GM04503 (cell line): ENCODE measurements at regions not wholly inside any gene's neighbourhood (a gene's known extent, or its start where the extent isn't known, plus 50 kb on each side); places are given as distances from the start of the nearest gene placed in this dataset.
"Not testable (repeated sequence)": the region's sequence is repeated elsewhere in the genome, so short reads cannot be mapped to it uniquely, and the experiment has no call there.

Experiments
- DNase-seq: peaks from one replicate; pipeline ENCODE4 v3.0.0-alpha.2; 2012; ENCODE audit warnings: low read depth

- no peak for DNase-seq
These were observed 460.8 kb upstream of the SMARCA2 start for GRCh38 chr9:1554081-1555035.

- not testable (repeated sequence) for DNase-seq
These were observed 456.5 kb upstream of the SMARCA2 start for GRCh38 chr9:1558666-1559065.

DNA sequence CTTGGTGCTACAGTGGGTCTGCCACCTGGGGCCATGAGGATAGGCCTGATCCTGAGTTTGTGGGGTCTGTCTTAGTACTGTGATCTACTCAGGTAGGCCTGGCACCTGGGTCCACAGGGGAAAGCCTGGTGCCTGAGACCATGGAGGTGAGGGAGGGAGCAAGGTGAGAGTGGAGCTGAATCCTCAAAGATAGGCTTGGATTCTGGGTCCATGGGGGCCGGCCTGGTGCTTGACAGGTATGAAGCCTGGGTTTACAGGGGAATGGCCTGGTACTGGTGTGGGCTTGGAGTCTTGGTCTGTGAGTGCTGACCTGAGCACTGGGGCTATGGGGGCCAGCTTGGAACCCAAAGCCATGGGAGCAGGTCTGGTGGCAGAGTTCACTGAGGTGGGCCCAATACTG is 439.2 kb upstream of the SMARCA2 start:
- DNase-seq: no peak

DNA sequence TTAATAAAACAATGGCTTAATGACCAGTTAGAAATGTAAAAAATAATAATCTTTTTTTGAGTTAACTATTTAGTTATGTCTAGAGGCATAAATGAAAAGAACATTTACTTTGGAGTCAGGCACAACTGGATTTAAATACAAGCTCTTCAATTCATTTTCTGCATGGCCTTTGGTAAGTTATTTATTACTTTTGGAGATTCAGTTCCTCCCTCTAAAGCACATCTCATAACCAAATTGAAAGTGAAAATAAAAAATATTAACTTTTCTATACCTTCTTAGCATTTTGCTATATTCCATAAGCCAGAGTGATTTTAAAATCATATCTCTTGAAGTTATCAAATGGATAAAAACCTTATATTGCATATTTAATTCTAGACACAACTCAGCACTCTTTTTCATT is 434.9 kb upstream of the SMARCA2 start:
- no peak for DNase-seq

DNA sequence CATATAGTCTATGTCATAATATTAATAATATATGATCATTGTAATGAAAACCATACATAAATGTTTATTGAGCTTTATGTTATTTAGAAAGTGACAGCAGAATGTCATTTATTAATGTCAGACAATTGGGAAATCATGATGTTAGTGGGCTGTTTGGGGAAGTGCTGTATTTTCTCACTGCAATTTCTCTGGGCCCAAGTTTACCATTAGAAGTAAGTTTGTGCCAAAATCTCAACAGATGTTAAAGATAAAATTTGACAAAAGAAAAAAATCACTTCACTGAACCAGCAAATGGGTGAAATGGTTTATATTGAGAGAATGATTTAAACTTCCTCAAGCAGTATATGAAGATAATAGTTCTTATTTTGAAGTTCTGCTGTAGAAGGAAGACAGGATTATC is 433.2 kb upstream of the SMARCA2 start:
- no peak for DNase-seq

DNA sequence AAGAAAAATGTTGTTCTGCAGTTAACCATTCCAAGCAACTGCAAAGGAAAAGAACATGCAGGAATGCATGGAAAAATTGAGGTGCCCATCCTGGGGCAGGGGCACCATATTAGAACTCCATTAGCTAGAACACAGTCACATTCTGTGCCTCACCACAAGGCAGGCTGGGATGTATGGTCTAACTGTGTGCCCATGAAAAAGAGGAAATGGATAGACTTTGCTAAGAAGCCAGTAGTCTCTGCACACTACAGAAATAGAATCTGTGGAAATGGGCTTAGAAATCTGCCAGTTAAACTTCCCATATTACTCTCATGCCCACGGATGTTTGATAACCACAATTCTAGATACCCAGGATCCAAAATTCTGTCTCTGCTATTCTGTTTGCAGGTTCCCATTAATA is 423.8 kb upstream of the SMARCA2 start:
- DNase-seq: no peak

DNA sequence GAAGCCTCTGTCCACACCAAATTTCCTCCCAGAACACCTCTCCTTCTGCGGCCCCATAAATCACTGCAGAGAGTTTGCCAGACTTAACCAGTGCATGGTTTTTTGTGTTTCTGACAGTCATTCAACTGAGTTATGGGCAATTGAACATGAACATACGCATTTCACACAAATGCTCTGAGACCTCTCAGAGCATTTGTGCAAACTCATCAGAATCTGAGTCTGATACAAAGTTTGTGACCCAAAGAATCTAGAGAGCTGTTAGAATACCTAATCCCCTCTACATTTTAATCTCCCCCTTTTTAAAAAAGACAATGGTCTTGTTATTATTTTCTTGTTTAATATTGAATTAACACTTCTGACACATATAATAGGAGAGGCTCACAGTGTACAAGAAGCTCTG is 416.9 kb upstream of the SMARCA2 start:
- no peak for DNase-seq

DNA sequence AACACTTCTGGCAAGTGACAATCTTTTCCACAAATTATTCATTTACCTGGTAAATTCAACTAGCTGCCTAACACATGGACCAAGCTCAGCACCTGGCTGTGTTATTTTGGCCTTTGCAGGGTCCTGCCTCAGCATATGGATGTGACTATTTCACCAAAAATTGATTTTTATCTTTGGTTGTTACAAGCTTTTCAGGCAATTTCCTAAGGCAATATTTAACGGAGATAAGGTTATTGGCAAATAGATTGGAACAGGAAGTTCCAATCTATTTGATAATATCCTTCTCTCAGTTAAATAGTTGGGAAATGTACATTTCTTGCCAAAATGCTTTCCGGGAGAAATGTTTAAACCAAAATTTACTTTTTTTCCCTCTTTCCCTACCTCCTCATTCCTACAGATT is 415.2 kb upstream of the SMARCA2 start:
- no peak for DNase-seq

GRCh38 chr9:1604942-1605560 is 410.1 kb upstream of the SMARCA2 start:
- no peak for DNase-seq

GRCh38 chr9:1606253-1606652 is 408.9 kb upstream of the SMARCA2 start:
- no peak for DNase-seq

GRCh38 chr9:1612886-1613285 is 402.3 kb upstream of the SMARCA2 start:
- no peak for DNase-seq

GRCh38 chr9:1617419-1617818 is 397.7 kb upstream of the SMARCA2 start:
- DNase-seq: no peak

DNA sequence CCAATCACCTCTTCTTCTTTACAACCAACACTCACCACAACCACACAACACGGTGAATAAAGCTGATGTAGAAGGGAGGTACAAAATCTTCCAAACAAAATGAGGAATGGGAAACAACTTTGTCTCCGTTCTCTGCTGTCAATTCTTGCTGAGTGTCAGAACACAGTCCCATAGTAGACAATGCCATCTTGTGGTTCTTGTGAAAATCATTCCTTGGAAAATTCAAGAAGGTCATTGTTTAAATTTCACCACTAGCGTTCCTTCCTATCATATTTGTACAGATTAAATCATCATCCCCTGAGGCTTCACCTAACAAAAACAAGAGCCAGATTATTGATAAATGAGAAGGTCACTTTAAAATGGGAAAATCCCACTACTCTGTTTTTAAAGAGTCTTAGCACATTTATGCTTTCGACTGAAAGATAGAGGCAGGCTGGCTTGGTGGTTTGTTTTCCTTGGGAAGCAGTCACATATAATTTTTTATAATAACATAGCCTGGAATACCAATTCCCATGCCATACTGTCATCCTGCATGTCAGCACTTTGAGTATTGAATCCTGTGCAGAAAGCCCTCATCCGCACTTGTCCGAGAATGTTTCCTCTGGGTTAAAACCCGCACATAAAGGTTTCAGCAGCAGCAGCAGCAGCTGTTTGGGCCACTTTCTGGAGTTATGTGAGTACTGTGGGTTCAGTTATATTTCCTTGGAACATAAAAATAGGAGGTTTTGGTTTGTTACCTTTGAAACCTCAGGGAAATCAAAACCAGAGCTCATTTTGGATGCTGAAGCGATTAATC is 395.0 kb upstream of the SMARCA2 start:
- no peak for DNase-seq

GRCh38 chr9:1637401-1637800 is 377.7 kb upstream of the SMARCA2 start:
- no peak for DNase-seq

DNA sequence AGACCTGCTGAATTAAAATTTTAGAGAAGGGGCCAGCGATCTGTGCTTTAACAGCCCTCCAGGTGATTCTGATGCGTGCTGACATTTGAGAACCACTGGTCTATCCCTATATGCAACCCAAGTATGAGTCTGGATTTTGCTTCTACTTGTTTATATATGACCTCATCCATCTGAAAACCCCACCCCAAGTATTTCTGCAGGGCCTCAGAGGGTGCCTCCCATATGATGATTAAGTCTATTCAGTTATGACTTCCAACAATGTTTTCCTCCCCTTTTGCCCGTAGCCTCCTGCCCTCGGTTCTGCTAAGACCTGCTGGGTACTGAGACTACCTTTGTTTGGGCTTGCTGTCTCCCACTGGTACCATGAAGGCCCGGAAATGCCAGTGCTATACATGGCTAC is 376.0 kb upstream of the SMARCA2 start:
- no peak for DNase-seq

GRCh38 chr9:1647776-1648175 is 367.4 kb upstream of the SMARCA2 start:
- peak; percentile 10 for DNase-seq

DNA sequence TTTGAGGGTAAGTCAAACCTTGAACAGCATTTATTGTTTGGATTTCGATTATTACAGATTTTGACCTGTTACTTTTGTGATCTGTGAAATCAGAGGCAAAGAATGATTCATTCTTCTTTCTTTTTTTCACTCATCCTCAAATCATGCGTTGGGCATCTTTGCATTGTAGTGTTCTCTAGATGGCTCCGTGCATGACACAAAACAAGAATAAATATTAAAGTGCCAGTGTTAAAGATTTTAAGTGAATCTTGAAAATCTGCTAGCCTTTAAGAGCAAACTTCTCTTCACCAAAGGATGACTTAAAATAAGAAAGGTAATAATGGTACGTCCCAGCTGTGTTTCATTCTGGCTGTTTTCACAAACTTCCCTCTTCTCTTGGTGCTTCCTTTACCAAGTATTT is 361.9 kb upstream of the SMARCA2 start:
- DNase-seq: no peak

DNA sequence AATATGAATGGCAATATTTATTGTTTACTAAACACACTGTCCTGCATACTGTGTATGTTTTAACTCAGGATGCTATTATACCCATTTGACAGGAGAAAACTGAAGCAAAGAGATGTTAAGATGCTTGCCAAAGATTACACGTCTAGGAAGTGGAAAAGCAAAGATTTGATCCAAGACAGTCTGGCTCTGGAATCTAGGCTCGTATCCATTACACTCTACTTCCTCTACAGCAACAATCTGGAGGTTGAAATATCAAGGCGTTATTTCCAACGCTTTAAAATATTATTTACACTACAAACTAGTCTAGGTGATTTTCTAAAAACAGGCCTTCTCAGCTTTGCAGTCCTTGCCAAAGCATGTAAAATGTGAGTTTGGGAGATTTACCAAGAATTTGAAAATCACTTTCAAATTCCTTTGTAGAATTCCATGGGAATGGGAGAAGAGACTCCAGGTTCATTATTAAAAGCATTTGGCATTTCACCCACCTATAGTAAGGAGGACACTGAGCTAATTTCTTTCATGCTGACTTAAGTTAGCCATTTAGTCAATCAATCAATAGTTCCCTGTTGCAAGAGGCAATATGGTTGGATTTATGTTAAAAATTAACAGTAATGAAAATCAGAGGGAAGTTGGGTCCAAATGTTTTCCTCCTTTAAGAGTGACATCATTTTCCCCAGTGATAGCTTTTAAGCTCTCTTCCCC is 356.3 kb upstream of the SMARCA2 start:
- no peak for DNase-seq

GRCh38 chr9:1659363-1659690 is 355.8 kb upstream of the SMARCA2 start:
- DNase-seq: no peak

DNA sequence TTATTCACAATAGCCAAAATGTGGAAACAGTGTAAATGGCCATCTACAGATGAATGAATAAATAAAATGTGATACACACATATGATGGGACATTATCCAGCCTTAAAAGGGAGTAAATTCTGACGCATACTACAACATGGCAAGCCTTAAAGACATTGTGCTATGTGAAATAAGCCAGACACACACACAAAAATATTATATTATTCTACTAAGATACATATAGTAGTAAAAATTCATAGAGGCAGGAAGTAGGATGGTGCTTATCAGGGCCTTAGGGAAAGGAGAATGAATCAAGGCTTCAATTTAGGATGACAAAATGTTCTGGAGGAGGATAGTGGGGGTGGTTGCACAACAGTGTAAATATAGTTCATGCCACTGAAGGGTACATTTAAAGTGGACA is 346.7 kb upstream of the SMARCA2 start:
- no peak for DNase-seq

DNA sequence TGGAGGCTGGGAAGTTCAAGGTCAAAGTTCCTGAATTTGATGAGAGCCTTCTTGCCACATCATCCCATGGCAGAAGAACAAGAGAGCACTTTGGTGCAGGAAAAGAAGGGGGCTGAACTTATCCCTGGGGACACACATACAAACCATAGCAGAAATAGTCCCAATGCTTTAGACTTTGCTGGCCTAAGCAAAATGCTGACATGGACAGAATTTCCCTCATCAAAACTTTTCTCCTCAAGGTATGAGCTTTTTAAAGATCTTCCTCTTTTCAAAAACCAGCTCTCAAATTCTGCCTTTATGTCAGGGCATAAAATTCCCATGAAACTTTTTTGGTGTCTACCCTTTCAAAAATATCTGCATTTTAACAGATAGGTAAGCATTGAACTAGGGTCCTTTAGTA is 341.8 kb upstream of the SMARCA2 start:
- no peak for DNase-seq

- no peak for DNase-seq
These were observed 338.4 kb upstream of the SMARCA2 start for GRCh38 chr9:1676771-1677170.
